Mucosa of rectum (tissue), 2 donors: ENCODE measurements at regions not wholly inside any gene's neighbourhood (a gene's known extent, or its start where the extent isn't known, plus 50 kb on each side); places are given as distances from the start of the nearest gene placed in this dataset.
"Not testable (repeated sequence)": the region's sequence is repeated elsewhere in the genome, so short reads cannot be mapped to it uniquely, and the experiment has no call there.

Source experiments
- H3K27ac ChIP-seq, 2 donors: one replicate each; pipeline ENCODE4 v1.7.0; 2013; ENCODE audit warnings: inconsistent platforms in 2 of 2, low read depth in 2 of 2, low read length in 2 of 2
- H3K27me3 ChIP-seq, 2 donors: one replicate each; pipeline ENCODE4 v1.7.0; 2013; ENCODE audit warnings: low read length in 2 of 2; ENCODE audit not compliant: control insufficient read depth in 2 of 2, insufficient read depth in 2 of 2
- H3K36me3 ChIP-seq, 2 donors: one replicate each; pipeline ENCODE4 v1.7.0; 2013; ENCODE audit warnings: low read length in 2 of 2; ENCODE audit not compliant: control insufficient read depth in 2 of 2, insufficient read depth in 2 of 2
- H3K4me1 ChIP-seq, 2 donors: one replicate each; pipeline ENCODE4 v1.7.0; 2013; ENCODE audit warnings: low read length in 2 of 2, mild to moderate bottlenecking in 1 of 2; ENCODE audit not compliant: control insufficient read depth in 2 of 2, insufficient read depth in 2 of 2
- H3K4me3 ChIP-seq, 2 donors: one replicate each; pipeline ENCODE4 v1.7.0; 2013; ENCODE audit warnings: low read length in 2 of 2
- H3K9ac ChIP-seq, 2 donors: one replicate each; pipeline ENCODE4 v1.7.0; 2013; ENCODE audit warnings: low read length in 2 of 2, low read depth in 1 of 2, mild to moderate bottlenecking in 1 of 2
- H3K9me3 ChIP-seq, 2 donors: one replicate each; pipeline ENCODE4 v1.7.0; 2013; ENCODE audit warnings: low read length in 2 of 2; ENCODE audit not compliant: control insufficient read depth in 2 of 2
- donor health status: healthy.
- donor health status: Normal muscosa, but diverticular disease.

DNA sequence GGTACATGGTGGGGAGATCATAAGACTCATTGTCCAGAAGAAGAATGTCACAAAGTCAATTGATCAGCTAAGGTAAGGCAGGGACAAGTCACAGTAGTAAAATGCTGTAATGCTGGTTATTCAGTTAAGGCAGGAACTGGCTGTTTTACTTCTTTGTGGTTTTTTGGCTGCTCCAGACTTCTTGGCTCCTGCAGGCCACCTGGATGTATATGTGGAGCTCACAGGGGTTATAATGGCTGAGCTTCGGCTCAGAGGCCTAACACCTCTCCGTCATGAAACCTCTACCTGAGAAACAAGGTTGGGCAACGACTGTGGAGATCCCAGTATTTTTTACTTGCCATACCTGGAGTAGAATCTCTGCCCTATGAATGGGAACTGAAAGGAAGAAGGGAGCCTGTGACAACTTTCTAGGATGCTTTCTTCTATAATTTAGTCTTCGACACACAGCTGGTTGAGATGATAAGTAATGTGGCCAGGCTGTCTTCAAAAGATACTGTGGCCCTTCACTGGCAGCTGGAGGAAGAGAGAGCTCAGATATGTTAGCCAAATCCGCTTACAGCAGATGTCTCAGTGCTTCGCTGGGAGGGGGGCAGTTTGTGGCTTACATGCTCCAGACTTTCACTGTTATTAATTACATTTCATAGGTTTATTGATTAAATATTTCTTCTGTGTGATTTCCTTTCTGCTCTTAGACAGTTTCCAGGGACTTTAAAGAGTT is 887.8 kb downstream of the IGSF11 start:
- H3K27ac ChIP-seq, result no peak overlapping the region
- peaks cover 0 to 2% of the 10 kb centered on the region in 2 donors for H3K9me3 ChIP-seq
- H3K36me3 ChIP-seq, result no peaks in the 10 kb centered on the region
- no peak overlapping the region for H3K4me3 ChIP-seq
- no peaks in the 10 kb centered on the region for H3K27me3 ChIP-seq
- H3K4me1 ChIP-seq, result no peaks in the 10 kb centered on the region
- H3K9ac ChIP-seq, result no peak overlapping the region

DNA sequence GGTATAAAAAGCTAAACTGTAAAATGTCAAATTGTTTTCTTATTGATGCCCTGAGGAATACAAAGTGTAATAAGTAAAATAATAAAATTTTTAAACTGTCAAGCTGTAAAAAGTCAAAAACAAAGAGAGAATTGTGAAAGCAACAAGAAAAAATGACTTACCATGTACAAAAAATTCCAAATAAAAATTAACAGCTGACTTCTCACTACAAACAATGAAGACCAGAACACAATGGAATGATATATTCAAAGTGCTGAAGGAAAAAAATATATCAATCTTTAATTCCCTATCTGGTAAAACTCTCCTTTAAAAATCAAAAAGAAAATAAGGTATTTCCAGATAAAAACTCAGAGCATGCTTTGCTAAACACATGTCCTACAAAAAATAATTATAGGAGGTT is 883.5 kb downstream of the IGSF11 start:
- Histone ChIP-seq H3K9me3 (peaks cover 2 to 3% of the 10 kb centered on the region in 2 donors), H3K27me3 (no peaks in the 10 kb centered on the region), H3K36me3 (no peaks in the 10 kb centered on the region), H3K9ac (no peak overlapping the region), H3K4me3 (no peak overlapping the region), H3K4me1 (no peaks in the 10 kb centered on the region), H3K27ac (no peak overlapping the region)

DNA sequence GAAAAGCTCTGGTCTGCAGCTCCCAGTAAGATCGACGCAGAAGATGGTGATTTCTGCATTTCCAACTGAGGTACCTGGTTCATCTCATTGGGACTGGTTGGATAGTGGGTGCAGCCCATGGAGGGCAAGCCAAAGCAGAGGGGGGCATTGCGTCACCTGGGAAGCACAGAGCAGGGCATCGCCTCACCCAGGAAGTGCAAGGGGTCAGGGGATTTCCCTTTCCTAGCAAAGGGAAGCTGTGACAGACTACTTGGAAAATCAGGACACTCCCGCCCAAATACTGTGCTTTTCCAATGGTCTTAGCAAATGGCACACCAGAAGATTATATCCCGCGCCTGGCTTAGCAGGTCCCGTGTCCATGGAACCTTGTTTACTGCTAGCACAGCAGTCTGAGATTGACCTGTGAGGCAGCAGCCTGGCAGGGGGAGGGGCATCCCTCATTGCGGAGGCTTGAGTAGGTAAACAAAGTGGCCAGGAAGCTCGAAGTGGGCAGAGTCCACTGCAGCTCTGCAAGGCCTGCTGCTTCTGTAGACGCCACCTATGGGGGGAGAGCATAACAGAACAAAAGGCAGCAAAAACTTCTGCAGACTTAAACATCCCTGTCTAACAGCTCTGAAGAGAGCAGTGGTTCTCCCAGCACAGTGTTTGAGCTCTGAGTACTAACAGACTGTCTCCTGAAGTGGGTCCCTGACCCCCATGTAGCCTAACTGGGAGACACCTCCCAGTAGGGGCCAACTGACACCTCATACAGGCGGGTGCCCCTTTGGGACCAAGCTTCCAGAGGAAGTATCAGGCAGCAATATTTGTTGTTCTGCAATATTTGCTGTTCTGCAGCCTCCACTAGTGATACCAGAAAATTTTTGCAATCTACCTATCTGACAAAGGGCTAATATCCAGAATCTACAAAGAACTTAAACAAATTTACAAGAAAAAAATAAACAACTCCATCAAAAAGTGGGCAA is 871.7 kb downstream of the IGSF11 start:
- H3K9me3 ChIP-seq, H3K9ac ChIP-seq: not testable (repeated sequence)

DNA sequence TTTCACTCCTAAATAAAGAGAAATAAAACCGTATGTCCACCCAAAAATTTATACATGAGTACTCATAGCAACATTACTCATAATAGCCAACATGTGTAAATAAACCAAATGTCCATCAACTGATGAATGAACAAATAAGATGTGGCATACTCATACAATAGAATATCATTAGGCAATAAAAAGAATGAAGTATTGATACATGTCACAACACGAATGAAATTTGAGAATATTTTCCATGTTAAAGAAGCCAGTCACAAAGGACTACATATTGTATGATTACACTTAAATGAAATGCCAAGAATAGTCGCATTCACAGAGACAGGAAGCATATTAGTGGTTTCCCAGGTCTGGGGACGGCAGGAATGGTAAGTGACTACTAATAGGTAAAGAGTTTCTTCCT is 869.2 kb downstream of the IGSF11 start:
- H3K27ac ChIP-seq, result no peak overlapping the region
- no peak overlapping the region for H3K9ac ChIP-seq
- no peaks in the 10 kb centered on the region for H3K9me3 ChIP-seq
- no peak overlapping the region for H3K4me3 ChIP-seq
- H3K4me1 ChIP-seq, result no peaks in the 10 kb centered on the region
- no peaks in the 10 kb centered on the region for H3K27me3 ChIP-seq
- no peaks in the 10 kb centered on the region for H3K36me3 ChIP-seq

More for the DNA sequence above, 871.7 kb downstream of the IGSF11 start:
- H3K4me1 ChIP-seq, H3K36me3 ChIP-seq, H3K27me3 ChIP-seq, H3K27ac ChIP-seq, H3K4me3 ChIP-seq: not testable (repeated sequence)

DNA sequence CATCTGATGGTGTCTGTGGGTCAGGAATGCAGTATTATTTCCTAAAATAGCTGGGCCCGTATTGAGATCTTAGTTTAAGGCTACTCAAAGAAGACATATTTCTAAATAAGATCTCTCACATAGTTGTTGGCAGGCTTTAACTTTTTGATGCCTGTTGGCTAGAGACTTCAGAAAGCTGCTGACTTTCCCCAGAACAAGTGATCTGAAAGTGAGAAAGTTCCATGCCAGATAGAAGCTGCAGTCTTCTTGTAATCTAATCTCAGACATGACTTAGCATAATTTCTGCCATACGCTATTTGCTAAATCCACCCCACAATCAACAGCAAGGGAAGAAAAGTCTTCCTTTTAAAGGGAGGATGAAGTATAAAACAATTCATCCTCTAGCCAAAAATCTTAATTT is 867.1 kb downstream of the IGSF11 start:
- H3K4me3 ChIP-seq, result no peak overlapping the region
- H3K36me3 ChIP-seq, result no peaks in the 10 kb centered on the region
- no peaks in the 10 kb centered on the region for H3K27me3 ChIP-seq
- no peaks in the 10 kb centered on the region for H3K9me3 ChIP-seq
- H3K9ac ChIP-seq, result no peak overlapping the region
- H3K27ac ChIP-seq, result no peak overlapping the region
- H3K4me1 ChIP-seq, result no peaks in the 10 kb centered on the region

DNA sequence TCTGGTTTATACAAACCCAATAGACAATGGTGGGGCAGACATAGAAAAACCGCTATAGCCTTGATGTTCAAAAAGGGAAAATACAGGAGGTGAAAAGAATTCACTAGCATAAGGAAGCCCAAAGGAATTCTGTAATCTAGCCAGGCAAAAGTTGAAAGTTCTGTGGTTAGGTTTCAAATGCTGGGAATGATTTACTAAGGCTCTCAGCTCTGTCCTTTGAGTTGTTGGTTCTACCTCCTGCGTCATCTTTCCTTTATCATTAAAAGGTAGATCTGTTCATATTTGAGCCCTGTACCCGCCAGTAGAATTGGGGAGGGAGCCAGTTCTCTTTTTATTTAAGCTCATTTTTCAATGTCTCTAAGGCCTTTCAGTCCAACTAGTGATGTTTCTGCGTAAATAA is 866.5 kb downstream of the IGSF11 start:
- no peaks in the 10 kb centered on the region for H3K27me3 ChIP-seq
- H3K36me3 ChIP-seq, result no peaks in the 10 kb centered on the region
- H3K4me1 ChIP-seq, result no peaks in the 10 kb centered on the region
- H3K9me3 ChIP-seq, result no peaks in the 10 kb centered on the region
- H3K27ac ChIP-seq, result no peak overlapping the region
- no peak overlapping the region for H3K9ac ChIP-seq
- no peak overlapping the region for H3K4me3 ChIP-seq

DNA sequence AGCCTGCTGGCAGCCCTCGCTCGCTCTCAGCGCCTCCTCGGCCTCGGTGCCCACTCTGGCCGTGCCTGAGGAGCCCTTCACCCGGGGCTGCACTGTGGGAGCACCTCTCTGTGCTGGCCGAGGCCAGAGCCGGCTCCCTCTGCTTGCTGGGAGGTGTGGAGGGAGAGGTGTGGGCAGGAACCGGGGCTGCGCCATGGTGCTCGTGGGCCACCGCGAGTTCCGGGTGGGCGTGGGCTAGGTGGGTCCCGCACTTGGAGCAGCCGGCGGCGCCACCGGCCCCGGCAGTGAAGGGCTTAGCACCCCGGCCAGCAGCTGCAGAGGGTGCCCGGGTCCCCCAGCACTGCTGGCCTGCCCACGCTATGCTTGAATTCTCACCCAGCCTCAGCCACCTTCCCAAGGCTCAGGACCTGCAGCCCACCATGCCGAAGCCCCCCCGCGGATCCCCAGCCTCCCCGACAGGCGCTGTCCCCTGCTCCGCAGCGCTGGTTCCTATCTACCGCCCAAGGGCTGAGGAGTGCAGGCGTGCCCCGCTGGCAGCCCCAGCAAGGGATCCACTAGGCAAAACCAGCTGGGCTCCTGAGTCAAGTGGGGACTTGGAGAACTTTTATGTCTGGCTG is 863.3 kb downstream of the IGSF11 start:
- Histone ChIP-seq H3K27ac (no peak overlapping the region), H3K36me3 (no peaks in the 10 kb centered on the region), H3K4me1 (no peaks in the 10 kb centered on the region), H3K9me3 (no peaks in the 10 kb centered on the region), H3K27me3 (no peaks in the 10 kb centered on the region), H3K9ac (no peak overlapping the region), H3K4me3 (no peak overlapping the region)

DNA sequence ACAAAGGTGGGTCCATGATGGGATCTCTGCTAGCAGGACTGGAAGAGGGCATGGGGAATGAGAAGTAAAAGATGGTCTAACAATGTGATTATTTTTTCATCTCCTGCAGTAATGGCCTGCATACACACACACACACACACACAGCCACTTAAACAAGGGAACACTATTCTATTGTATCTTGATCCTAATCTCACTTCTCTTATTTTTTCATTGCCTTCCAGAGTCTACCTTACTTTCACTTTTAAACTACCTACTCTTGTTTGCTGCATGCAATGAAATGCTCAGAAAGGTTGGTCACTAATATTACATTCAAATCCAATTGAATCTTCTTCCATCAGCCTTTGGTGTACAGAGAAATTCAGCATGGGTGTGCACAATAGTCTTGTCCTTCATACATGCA is 853.8 kb downstream of the IGSF11 start:
- H3K4me3 ChIP-seq, result no peak overlapping the region
- H3K9ac ChIP-seq, result no peak overlapping the region
- no peaks in the 10 kb centered on the region for H3K27me3 ChIP-seq
- H3K4me1 ChIP-seq, result no peaks in the 10 kb centered on the region
- peaks cover 0 to 9% of the 10 kb centered on the region in 2 donors for H3K9me3 ChIP-seq
- no peaks in the 10 kb centered on the region for H3K36me3 ChIP-seq
- no peak overlapping the region for H3K27ac ChIP-seq

DNA sequence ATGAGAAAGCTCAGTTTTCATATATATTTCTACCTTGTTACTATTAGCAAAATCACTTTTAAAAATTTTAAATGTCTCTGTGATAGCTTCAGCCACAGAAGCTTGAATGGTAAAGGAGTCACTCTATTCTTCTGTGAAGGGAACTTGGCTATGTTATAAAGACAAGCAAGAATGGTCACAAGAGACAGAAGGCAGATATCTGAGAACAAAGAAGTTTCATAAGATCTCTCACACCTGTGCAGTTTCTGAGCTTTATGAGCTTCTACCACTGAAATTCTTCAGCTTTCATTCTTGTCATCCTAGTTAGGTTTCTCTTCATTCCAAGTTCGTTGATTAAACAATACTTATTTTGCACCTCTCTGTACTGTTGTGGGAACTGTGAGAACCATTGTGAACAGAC is 853.4 kb downstream of the IGSF11 start:
- H3K9ac ChIP-seq, result no peak overlapping the region

DNA sequence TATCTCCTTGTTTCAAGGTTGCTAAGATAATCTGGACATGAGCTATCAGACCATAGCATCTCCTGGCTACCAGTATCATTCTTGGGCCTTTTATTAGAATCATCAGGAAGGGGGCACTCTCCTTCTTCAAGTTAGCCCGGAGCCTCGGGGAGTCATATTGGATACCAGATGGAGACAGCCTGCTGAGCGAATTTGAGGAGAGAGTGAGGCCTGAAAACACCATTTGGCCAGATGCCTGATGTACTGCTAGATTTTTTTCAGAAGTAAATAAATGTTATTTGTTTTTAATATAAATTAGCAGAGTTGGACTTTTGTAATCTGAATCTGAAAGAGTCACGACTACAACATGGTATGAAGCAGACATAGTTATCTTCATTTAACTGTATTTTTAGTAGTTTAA is 848.6 kb downstream of the IGSF11 start:
- Histone ChIP-seq H3K36me3 (no peaks in the 10 kb centered on the region), H3K9me3 (peaks cover 0 to 6% of the 10 kb centered on the region in 2 donors)

More for the DNA sequence above, 853.4 kb downstream of the IGSF11 start:
- Histone ChIP-seq H3K4me1 (no peaks in the 10 kb centered on the region), H3K27ac (no peak overlapping the region), H3K36me3 (no peaks in the 10 kb centered on the region), H3K9me3 (peaks cover 0 to 9% of the 10 kb centered on the region in 2 donors), H3K27me3 (no peaks in the 10 kb centered on the region), H3K4me3 (no peak overlapping the region)

More for the DNA sequence above, 848.6 kb downstream of the IGSF11 start:
- no peak overlapping the region for H3K4me3 ChIP-seq
- H3K27me3 ChIP-seq, result no peaks in the 10 kb centered on the region
- no peak overlapping the region for H3K9ac ChIP-seq
- H3K4me1 ChIP-seq, result no peaks in the 10 kb centered on the region
- H3K27ac ChIP-seq, result no peak overlapping the region
